HG03159 (cell line): ENCODE measurements at regions not wholly inside any gene's neighbourhood (a gene's known extent, or its start where the extent isn't known, plus 50 kb on each side); places are given as distances from the start of the nearest gene placed in this dataset.
A peak's percentile ranks its signal among the peaks of the same experiment; 100 is the strongest.
"Not testable (repeated sequence)": the region's sequence is repeated elsewhere in the genome, so short reads cannot be mapped to it uniquely, and the experiment has no call there.

Experiments
- ATAC-seq: cut with Tn5 transposase; IDR thresholded peaks from one replicate; pipeline ENCODE4 v1.9.1; 2021; ENCODE audit warnings: mild to moderate bottlenecking, moderate library complexity; ENCODE audit not compliant: unreplicated experiment

DNA sequence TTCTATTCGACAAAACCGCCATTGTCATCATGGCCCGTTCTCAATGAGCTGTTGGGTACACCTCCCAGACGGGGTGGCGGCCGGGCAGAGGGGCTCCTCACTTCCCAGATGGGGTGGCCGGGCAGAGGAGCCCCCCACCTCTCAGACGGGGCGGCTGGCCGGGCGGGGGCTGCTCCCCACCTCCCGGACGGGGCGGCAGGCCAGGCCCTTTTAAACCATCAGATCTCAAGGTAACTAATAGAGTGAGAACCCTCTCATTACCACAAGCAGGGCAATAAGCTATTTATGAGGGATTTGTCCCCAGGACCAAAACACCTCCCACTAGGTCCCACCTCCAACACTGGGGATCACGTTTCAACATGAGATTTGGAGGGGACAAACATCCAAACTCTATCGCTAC is 571.5 kb downstream of the INSC start:
- ATAC-seq, result not testable (repeated sequence)

DNA sequence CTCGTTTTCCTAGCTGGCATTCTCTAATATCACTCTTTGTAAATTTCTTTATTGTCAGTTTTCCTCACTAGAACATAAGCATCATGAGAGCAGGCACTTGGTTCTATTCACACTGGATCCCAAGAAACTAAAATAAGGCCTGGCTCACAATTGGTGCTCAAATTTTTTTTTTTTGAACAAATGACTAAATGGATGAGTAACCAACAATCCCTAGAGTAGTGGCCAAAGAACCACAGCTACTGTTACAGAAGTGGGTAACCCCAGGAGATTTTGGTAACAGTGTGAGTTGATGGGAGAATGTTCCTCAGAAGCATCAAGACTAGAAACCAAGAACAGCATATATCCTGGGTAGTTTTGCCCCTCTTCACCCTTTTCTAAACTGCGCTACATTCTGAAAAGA is 572.6 kb downstream of the INSC start:
- ATAC-seq, result no peak

DNA sequence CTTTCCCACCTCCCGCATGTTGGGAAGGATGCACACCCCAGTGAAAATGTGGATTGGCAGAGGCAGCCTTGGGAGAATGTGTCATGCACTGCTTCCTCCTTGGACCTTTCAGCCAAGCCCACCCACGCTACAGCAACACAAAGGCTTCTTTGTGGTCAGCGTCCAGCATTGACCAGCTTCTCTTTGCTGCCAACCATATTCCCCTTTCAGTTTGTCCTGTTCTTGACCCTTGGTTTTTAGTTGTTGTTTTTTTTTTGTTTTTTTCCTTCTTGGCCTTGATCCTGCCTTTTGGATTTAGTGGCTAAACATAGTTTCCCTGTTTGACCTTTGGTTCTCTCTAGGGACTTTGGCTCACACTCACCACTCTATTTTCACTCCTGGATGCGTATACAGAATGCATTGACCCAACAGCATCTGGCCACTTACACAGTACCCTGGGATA is 573.6 kb downstream of the INSC start:
- ATAC-seq, result no peak

DNA sequence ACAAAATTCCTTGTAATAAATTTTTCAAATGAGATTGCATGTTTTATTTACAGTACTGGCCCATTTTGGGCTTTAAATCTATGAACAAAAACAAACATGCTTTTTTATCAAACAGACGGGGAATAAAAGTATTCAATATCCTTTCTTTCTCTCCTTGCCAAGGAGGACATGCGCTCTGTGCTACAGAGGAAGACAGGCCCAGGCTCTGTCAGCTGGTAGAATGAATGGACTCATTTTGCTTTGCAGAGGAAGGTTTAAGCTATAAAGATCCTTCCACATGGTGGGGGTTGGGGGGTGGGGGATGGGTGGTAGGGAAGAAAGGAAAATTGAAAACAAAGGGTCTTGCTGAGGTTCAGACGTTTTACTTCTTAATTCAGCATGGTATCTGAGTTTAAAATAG is 575.6 kb downstream of the INSC start:
- no peak for ATAC-seq

DNA sequence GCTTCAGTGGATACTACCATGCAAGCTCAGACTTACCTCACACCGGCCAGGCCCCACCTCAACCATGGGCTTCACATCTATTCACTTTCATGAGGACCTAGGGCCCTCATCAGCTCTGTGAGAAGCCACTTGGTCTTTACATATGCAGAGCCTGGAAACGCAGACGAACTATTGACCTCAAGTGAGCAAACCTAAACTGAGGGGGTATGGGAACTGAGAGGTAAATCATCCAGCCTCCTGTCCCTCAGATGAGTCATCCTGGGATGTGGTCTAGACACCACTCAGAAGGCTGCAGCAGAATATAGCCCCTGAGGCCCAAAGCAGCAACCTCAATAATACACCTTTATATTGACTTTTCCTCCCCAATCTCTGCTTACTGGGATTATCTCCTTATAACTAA is 578.0 kb downstream of the INSC start:
- peak; percentile 70 for ATAC-seq

DNA sequence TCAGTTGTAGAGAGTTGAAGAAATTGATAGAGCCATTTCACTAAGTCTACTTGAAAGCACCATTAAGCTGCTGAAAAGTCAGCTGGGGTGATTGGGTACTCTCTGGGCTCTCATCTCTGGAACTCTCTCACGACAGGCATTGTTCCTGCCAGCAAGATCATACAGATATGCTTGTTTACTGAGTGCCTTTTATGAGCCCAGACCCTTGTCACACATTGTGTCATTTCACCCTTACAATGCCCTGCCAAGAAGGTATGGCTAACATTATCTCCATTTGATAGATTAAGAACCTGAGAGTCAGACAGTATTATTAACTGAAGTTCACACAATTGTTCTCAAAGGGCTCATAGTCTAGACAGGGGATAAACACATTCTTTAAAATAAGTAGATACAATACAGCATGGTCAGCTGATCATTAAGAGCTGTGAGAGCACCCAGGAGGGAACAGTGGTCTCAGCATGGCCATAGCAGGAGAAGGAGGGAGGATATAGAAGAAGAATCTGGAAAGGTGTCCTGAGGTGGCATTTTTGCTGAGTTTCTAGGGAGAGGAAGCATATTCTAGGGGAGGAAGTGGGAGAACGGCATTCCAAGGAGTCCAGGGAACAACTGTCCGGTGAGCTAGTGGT is 580.5 kb downstream of the INSC start:
- ATAC-seq, result no peak

DNA sequence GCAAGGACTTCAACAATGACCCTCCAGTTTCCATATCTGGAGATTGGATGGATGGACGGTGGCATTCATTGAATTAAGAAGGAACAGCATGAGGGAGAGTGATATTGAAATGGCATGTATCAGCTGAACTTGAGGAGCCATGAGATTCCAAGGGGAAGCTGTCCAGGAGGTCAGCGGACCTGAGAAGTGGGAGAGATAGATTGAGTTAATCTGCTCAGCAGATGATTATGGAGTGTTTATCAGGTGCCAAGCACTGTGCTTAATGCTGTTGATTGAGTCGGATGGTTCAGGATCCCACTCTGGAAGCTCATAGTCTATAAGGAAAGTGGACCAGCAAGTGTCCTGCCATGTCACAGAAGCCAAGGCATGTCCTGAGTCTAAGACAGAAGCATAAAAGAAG is 581.3 kb downstream of the INSC start:
- no peak for ATAC-seq

DNA sequence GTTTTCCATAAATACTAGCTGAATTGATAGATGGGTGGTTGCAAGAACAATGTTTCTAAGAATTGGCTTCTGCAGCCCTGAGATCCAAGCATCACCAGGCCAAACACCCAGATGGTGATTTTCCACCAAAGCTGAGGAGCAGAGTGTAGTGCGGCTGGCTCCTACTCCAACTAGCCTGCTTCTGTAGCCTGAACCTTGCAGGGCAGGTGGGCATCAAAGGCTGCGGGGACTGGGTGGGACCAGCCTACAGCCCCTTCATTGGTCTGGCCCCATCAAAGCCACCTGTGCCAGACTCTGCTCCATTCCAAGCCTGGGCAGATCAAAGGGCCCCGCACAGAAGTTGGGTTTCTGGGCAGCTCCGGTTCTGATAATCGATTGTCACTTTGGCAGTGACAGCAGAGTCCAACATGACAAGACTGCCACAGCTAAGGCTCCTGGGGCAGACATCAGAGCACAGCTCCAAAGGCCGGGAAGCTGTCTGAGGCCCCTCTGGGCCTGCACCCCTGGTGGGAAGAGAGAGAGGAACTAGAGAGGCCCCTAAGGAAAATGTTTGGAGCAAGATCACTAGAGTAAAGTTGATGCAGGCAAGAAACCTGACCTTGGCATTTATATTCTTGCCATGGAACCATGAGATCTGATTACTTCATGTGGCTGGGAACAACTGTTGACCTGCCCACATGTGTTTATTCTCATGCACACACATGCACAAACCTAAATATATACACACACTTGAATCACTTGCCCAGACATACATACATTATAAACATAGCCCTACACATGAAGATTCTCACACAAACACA is 582.9 kb downstream of the INSC start:
- ATAC-seq, result no peak

DNA sequence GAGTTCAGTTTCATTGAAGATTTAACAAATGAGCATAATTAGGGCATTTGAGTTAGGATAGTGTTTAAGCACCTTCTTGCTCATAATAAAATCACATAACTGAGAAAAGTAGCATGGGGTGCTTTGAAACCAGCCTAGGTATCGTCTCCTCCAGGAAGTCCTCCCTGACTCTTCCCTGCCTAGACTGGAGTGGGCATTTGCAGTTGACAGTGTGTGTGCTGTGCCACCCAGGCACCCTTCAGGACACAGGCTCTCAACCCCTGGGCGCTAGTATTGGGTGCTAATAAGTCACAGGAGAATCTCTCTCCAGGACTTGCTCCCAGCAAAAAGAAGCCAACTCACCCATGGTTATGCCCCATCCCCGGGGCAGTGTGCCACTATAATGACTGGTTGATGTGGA is 584.1 kb downstream of the INSC start:
- ATAC-seq, result no peak

DNA sequence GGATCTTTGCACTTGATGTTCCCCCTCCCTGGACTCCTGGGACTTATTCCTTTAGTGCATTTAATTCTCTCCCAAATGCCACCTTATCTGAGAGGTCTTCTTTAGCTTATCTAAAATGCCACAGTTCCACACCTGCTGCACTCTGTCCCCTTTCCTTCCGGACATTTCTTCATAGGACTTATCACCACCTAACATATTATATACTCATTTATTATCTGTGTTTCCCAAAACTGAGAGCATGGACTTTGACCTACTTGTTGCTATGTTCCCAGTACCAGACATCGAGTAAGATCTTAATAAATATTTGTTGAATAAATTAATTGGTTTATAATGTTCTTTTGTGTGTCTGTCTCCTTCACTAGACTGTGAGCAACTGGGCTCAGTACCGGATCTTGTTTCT is 585.3 kb downstream of the INSC start:
- no peak for ATAC-seq

DNA sequence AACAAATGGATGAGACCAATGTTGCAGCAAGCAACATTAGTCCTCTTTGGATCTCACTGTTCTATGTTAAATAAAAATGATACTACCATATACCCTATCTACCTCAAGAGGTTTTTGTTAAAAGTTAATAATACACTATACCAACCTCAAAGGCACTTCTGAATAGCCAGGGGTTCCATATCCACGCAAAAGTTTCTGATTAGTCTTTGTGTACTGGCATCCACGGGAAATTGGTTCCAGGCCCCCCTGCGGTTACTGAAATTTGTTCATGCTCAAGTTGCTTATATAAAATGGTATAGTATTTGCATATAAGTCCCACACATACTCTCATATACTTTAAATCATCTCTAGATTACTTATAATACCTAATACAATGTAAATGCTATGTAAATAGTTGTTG is 585.7 kb downstream of the INSC start:
- ATAC-seq, result no peak

DNA sequence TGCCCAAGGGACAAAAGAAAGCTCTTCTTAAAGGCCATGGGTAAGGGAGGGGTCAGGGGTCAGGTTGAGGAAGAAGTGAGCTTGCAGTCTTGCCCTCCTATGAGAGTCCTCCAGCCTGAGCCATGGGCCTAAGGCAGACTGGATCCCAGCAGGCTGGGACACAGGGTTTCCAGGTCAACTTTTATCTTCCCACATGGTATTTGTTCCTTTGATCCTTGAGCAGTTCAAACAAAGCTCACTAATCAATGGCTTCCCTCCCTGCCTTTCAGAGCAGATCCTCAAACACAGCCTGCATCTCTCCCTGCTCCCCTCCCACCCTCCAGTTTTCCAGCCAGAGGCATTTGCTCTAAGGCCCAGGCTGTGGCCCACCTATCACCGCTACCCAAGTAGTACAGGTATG is 589.3 kb downstream of the INSC start:
- ATAC-seq, result no peak

DNA sequence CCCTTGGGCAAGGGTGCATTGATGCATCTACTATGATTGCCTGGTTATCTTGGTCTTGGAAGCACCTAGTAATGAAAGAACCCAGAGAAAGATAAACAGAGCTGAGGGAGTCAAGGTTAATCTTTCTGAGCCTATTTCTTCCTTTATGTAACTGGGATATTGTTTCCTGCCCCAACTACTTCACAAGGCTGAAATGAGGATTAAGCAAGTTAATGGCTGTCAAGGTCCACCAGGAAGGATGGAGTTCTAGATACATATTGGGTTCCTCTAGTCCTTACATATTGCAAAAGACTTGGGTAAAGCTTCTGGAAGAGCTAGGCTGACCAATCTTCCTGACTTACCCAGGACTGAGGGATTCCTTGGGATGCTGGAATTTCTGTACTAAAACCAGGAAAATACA is 589.8 kb downstream of the INSC start:
- no peak for ATAC-seq

DNA sequence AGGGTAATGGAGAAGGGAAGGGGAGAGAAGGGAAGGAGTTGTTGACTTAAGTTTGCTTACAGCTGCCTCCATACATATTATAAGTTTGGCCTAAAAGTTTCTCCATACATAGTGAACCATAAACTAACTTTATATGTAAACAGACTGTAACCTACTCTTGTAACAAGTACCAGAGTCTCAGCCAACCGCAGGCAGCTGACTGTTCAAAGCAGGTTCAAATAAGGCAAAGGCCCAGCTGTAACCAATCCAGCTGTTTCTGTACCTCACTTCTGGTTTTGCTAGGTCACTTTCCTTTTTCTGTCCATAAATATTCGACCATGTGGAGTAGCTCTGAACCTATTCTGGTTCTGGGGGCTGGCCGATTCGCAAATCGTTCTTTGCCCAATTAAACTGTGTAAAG is 591.2 kb downstream of the INSC start:
- ATAC-seq, result no peak

DNA sequence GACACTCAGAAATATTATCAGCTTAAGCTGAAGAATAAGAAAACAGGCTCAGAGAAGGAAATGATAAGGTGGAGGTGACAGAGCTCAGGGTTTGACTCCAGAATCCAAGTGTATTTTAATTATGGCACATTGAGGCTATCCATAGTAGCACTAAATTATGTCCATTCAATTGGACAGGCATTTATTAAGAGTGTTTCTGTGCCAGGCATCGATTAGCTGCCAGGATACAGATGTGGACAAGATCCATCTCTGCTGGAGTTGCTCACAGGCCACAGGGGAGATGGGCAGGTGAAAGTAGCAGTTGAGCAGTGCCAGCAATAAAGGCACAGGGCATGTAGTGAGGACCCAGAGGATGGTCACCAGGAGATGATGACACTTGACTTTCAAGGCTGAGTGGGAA is 592.5 kb downstream of the INSC start:
- ATAC-seq, result no peak

DNA sequence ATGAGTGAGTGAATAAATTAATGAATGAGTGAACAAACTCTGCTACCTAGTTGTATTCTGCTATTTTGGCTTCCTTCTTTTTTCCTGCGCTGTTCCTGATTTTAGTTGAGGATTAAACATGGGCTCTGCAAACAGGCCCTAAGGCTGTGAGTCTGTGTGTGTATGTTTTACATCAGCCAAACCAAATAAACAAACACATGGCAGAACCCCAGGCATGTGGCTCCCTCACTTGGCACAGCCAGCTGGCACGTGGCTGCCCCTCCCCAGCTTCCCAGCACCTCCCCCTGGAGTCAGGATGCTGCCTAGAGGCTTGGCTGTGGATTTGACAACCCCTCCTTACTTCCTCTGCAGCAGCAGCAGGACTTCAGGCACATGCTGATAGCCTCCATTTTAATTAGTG is 593.2 kb downstream of the INSC start:
- ATAC-seq, result no peak

DNA sequence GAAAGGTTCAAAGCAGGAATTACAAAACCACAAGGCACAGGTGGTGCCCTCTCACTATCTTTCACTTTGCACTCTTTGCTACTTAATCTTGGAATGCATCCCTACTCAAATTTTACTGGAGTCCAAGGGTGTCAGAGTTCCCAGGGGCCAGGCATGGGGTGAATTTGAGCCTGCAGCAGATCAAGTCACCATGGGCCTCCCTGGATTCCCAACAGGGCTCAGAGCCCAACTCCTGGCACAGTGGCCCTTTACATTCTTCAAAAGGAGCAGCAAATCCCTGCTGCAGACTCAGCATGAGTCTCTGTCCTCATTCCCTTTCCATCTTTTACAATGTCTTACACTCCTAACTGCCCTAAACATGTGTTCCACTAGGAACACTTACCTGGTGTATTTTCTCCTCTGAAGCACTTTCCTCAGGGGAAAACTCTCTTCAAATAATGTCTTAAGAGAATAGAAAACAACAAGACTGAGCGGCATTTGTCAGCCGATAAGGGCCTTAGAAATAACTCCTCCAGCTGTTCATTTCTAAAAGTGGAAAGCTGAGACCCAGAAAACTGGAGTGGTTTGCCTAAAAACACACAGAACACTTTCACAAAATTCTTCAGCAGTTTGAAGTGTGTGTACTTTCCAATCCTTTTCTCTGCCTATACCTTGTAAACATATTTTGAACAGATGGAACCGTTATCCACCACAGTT is 596.0 kb downstream of the INSC start:
- no peak for ATAC-seq

DNA sequence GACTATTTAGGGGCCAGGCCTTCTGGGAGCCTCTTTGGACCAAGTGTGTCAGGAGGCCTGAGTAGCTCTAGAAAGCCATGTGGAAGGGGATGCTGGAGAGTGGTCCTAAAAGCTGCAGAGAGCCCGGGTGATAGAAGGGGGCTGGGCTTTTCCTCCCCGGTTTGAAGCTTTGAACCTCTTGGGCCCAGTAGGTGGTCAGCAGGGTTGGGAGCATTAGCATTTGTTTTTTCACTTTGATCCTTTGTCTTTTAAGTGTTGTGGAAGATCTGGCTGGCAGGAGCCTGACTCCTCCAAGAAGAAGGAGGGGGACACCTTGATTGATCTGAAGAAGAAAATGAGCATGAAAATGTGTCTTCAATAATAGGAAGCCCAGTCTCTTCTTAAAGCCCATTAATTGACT is 596.6 kb downstream of the INSC start:
- ATAC-seq, result no peak

DNA sequence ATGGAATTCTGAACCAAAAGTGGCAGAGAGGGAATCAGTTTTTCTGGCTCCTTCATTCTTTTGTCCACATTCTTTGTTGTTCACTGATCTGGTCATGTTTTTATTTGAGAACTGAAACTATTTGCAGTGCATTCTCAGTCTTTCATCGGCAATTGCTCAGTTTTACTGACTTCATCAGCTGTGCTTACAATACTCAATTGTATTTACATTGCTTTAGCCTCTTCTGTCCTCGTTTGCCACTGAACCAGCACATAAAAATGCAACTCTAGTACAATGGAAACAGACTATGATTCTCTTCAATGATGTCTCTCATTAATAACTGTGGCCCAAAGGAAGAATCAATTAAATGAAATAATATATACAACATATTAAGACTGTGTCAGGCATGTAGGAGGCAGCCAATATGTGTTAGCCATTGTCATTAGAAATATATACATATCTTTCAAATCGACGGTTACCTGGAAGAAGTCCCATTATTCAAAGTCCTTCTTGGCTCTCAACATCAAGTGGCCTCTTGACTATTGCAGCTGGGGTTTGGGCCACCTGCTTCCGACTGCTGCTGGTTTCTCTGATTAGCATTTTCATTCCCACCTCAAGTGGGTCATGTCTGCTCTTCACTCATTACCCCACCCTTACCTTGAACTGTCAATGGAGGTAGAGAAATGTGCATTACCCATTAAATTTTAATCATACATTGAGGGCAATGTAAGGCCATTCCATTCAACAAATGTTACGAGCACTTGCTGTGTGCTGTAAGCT is 600.1 kb downstream of the INSC start:
- ATAC-seq, result no peak

DNA sequence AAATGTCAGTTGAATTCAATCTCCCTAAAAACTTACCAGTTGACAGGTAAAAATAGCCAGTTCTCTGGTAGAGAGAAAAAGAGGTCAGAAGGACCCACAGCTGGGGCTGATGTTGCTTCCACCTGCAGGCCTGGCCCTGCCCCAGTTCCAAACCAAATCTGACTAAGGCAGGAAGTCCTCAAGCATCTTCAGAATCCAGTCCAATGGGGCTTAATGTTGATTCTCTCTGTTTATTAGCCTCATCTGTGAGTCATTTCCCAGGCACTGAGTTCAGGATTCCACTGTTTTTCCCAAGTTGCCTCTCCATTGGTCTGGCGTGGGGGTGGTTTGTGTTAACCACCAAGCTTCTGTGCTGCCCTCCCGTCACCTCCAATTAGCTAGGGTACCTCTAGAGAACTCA is 601.8 kb downstream of the INSC start:
- no peak for ATAC-seq

DNA sequence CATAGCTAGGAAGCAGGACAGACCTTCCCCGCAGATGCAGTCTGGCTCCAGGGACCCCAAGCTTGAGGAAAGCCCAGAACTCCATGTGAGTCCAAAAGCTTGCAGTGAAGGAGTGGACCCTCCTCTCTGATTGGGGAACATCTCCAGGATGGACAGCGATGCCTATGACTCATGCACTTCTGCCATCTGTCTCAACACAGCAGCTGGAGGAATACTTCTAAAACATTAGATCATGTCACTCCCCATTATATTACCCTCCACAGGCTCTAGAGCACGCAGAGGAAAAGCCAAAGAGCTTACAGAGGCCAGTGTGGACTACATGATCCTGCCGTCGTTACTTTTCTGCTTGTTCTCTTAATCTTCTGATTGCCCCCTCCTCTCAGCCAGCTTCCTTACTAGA is 605.7 kb downstream of the INSC start:
- ATAC-seq, result no peak
